K562 (cell line): ENCODE measurements at regions not wholly inside any gene's neighbourhood (a gene's known extent, or its start where the extent isn't known, plus 50 kb on each side); places are given as distances from the start of the nearest gene placed in this dataset.
"Not testable (repeated sequence)": the region's sequence is repeated elsewhere in the genome, so short reads cannot be mapped to it uniquely, and the experiment has no call there.

Experiments used
- ATAC-seq: fragments of 200-7000 bp; cut with Tn5 transposase; 3 replicates; pipeline ENCODE4 v1.9.1; 2020; ENCODE audit warnings: moderate library complexity
- BruUV-seq: library from RNA; stranded (reverse); fragments of 400-500 nt; replicated peaks from 2 replicates; lab custom pipeline; 2021; lab: Mats Ljungman, UMichigan
- CTCF ChIA-PET: fragments of 300-600 bp; formaldehyde crosslinking; extraction: SDS; loops from one replicate; lab custom pipeline; 2021; ENCODE audit warnings: low intra/inter-chr PET ratio; lab: Yijun Ruan, JAX
- POLR2A ChIA-PET: fragments of 300-600, 350-650 bp; sonication (Branson Sonifier 250); formaldehyde crosslinking; extraction: SDS; loops from one replicate; lab custom pipeline; 2021; ENCODE audit warnings: antibody characterized with exemption, inconsistent platforms; lab: Yijun Ruan, JAX
- DNase-seq, 4 experiments: peaks; one replicate each; pipeline versions ENCODE4 v3.0.0 to v3.0.0-alpha.2; 2011 to 2018; ENCODE audit warnings: low spot score in 3 of 4, mixed read lengths in 3 of 4; ENCODE audit errors: extremely low read depth in 1 of 4
- FAIRE-seq: peaks from 2 replicates; lab custom pipeline; 2011; peaks lifted over from hg19 to GRCh38; lab: Jason Lieb, UNC
- H2AFZ ChIP-seq: 2 replicates; pipeline ENCODE4 v1.6.0; 2011; ENCODE audit warnings: low read depth, low read length, control low read depth, inconsistent platforms
- H3K27ac ChIP-seq: fragments of 200-600 bp; 3 replicates; pipeline ENCODE4 v1.8.0; 2011; ENCODE audit warnings: low read depth, mild to moderate bottlenecking, control low read depth, inconsistent platforms, low read length, moderate library complexity, mixed read lengths; ENCODE audit errors: extremely low read depth
- H3K27me3 ChIP-seq, 2 experiments: fragments of 300-600 bp in 1 of 2; 2 replicates in 1 of 2; 3 replicates in 1 of 2; pipeline versions ENCODE4 v1.6.0 to v1.8.0; 2011; ENCODE audit warnings: inconsistent platforms in 2 of 2, low read length in 2 of 2, mild to moderate bottlenecking in 1 of 2, mixed read lengths in 1 of 2, moderate library complexity in 1 of 2; ENCODE audit not compliant: control insufficient read depth in 2 of 2, insufficient read depth in 2 of 2
- H3K36me3 ChIP-seq: fragments of 300-600 bp; 3 replicates; pipeline ENCODE4 v1.8.0; 2011; ENCODE audit warnings: mild to moderate bottlenecking, low read length, inconsistent platforms; ENCODE audit not compliant: control insufficient read depth, insufficient read depth
- H3K4me1 ChIP-seq, 2 experiments: fragments of 200-600 bp in 1 of 2; replicated peaks in 1 of 2; 2 replicates in 1 of 2; 3 replicates in 1 of 2; pipeline versions ENCODE4 v1.5.1 to v1.8.0; 2011; ENCODE audit warnings: inconsistent platforms in 2 of 2, low read length in 2 of 2, mild to moderate bottlenecking in 1 of 2, mixed read lengths in 1 of 2, moderate library complexity in 1 of 2; ENCODE audit not compliant: control insufficient read depth in 2 of 2, insufficient read depth in 2 of 2
- H3K4me2 ChIP-seq: 2 replicates; pipeline ENCODE4 v1.6.1; 2011; ENCODE audit warnings: low read length, control low read depth, inconsistent platforms, mixed read lengths; ENCODE audit not compliant: insufficient read depth
- H3K4me3 ChIP-seq: fragments of 200-600 bp; sonication (generic), shearing (Covaris generic); 2 replicates; pipeline ENCODE4 v1.5.1; 2016; ENCODE audit warnings: control low read depth, inconsistent platforms
- H3K79me2 ChIP-seq: fragments of 200-600 bp; 3 replicates; pipeline ENCODE4 v1.8.0; 2011; ENCODE audit warnings: low read length, inconsistent platforms; ENCODE audit not compliant: control insufficient read depth, insufficient read depth
- H3K9ac ChIP-seq, 2 experiments: 2 replicates each; pipeline versions ENCODE4 v1.6.0 to v1.6.1; 2011; ENCODE audit warnings: low read depth in 2 of 2, low read length in 2 of 2, control low read depth in 1 of 2, inconsistent platforms in 1 of 2, mild to moderate bottlenecking in 1 of 2, mixed read lengths in 1 of 2; ENCODE audit not compliant: insufficient read depth in 1 of 2
- H3K9me1 ChIP-seq: one replicate; pipeline ENCODE4 v1.6.0; 2011; ENCODE audit warnings: inconsistent platforms, mild to moderate bottlenecking, low read length, moderate library complexity; ENCODE audit not compliant: control insufficient read depth, insufficient read depth
- H3K9me3 ChIP-seq: replicated peaks from 2 replicates; pipeline ENCODE4 v1.5.1; 2011; ENCODE audit warnings: low read depth, low read length, inconsistent platforms; ENCODE audit not compliant: control insufficient read depth, insufficient read depth
- H4K20me1 ChIP-seq: replicated peaks from 2 replicates; pipeline ENCODE4 v1.6.1; 2011; ENCODE audit warnings: low read length, inconsistent platforms, mixed read lengths; ENCODE audit not compliant: control insufficient read depth, insufficient read depth
- WGBS: fragments of 100-300 bp; shearing (Covaris generic); methylation state at CpG from one replicate; pipeline ENCODE4 v1.1.6; 2016; ENCODE audit warnings: low coverage, mixed read lengths; ENCODE audit not compliant: insufficient coverage; ENCODE audit errors: missing lambda C conversion rate; 5-methylcytosine and 5-hydroxymethylcytosine counted together
- in situ Hi-C: fragments of 300-500 bp; cut with MboI; formaldehyde crosslinking; loops from 4 replicates; pipeline ENCODE4 v1.15.0; 2018; ENCODE audit warnings: inconsistent platforms, mixed read lengths
- intact Hi-C: fragments of 100-400 bp; cut with micrococcal nuclease; formaldehyde crosslinking; loops from 2 replicates; pipeline ENCODE4 v1.14.2; 2022

DNA sequence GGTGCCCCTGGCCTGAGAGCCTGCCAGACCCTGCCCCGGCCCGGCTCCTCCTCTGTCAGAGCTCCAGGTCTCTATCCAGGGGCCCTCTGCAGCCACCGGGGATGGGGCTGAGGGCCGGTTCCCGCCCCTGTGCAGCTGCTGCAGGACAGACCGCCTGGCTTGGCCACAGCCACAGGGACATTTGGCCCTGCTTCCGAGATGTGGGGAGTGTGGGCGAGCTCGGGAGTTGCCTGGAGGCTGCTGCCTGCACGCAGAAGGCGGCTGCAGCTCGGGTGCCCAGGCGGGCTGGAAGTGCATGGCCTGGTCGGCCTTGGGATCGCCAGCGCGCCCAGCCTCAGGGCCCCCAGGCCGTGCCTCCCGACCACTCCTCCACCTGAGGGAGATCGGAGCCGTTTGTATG lies 284.8 kb downstream of the CWH43 start:
- H3K9me1 ChIP-seq, BruUV-seq, H3K4me3 ChIP-seq, DNase-seq, intact Hi-C loops, CTCF ChIA-PET, H3K4me2 ChIP-seq, POLR2A ChIA-PET, H3K27me3 ChIP-seq, H3K9ac ChIP-seq, H2AFZ ChIP-seq, H4K20me1 ChIP-seq, H3K9me3 ChIP-seq, H3K27ac ChIP-seq, H3K36me3 ChIP-seq, FAIRE-seq, ATAC-seq, H3K4me1 ChIP-seq, in situ Hi-C loops, H3K79me2 ChIP-seq: not testable (repeated sequence)
- 50% methylated on average over 11 of the region's 21 CpGs for WGBS

DNA sequence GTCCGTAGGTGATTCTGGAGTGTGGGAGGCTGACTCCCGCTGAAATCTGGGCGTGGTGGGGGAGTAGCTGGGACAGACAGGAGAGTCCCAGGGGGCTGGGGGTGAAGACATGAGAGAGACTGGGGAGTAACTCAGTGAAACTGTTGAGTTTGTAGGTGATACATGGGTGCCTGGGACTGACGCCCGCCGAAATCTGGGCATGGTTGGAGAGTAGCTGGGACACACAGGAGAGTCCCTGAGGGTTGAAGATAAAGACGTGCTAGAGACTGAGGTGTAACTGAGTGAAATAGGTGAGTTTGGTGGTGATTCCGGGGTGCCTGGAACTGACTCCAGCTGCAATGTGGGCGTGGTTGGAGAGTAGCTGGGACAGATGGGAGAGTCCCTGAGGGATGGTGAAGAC lies 299.8 kb downstream of the CWH43 start:
- H3K79me2 ChIP-seq, H3K27me3 ChIP-seq, H3K9ac ChIP-seq, H4K20me1 ChIP-seq, POLR2A ChIA-PET, FAIRE-seq, intact Hi-C loops, BruUV-seq, H3K9me1 ChIP-seq, DNase-seq, H2AFZ ChIP-seq, H3K9me3 ChIP-seq, H3K36me3 ChIP-seq, H3K4me2 ChIP-seq, H3K4me3 ChIP-seq, ATAC-seq, CTCF ChIA-PET, H3K27ac ChIP-seq: not testable (repeated sequence)
- in situ Hi-C loops: loop anchor here (5.0 kb wide), 1 partner anchor 36 kb away; no protein-coding TSS in a partner anchor
- H3K4me1 ChIP-seq: peaks cover 4 to 15% of the 10 kb centered on the region in 2 experiments; a peak in 4 of 5 replicates
- WGBS: 4% methylated on average over 4 of the region's 9 CpGs
